ENCODE measurements at regions not wholly inside any gene's neighbourhood (a gene's known extent, or its start where the extent isn't known, plus 50 kb on each side); places are given as distances from the start of the nearest gene placed in this dataset.

DNA sequence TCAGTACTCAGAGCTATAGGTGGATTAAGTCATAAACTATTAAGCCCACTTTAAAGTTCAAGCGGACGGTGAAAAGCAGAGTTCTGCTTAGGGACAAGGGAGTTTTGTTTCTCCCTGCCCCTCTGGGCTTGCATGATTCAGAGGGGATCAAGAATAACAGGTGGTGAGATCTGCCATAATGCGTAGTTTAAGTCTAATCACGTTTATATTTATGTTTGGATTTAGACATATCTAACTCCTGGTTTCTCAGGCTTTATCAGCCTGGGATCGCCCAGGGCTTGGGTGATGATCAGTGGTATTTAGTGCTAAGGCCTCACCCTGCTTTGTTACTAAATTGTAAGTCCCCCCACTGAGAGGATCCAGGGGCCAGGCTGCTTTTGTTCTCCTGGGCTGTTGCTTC is 335.4 kb upstream of the NRP1 start:
- Histone ChIP-seq H3K9ac (replicated peaks in 1 of 4; ENCODE audit: extremely low read depth in 1 of 4, low read depth in 3 of 4, low read length in 3 of 4) (no peak overlapping the region), H4K5ac (ENCODE audit: insufficient read length, low read depth, low read length) (no peak overlapping the region), H2BK120ac (replicated peaks; ENCODE audit: low read depth, low read length) (no peak overlapping the region), H2BK12ac (ENCODE audit: low read depth, low read length) (no peak overlapping the region), H3K4me1 (replicated peaks in 1 of 4; ENCODE audit: control insufficient read depth in 3 of 4, insufficient read depth in 4 of 4, low read length in 3 of 4) (no peaks in the 10 kb centered on the region), H3K4ac (replicated peaks; ENCODE audit: insufficient read length, low read depth, low read length) (no peak overlapping the region), H3K4me3 (ENCODE audit: extremely low read depth in 1 of 4, insufficient read depth in 2 of 4, low read depth in 3 of 4, low read length in 4 of 4) (no peak overlapping the region), H4K8ac (ENCODE audit: extremely low read depth, insufficient read depth, low read length) (no peak overlapping the region), H3K23me2 (ENCODE audit: low read depth, low read length) (no peaks in the 10 kb centered on the region), H3K4me2 (ENCODE audit: insufficient read depth in 1 of 2, low read depth in 2 of 2, low read length in 2 of 2) (no peak overlapping the region), H3K27ac (ENCODE audit: low read depth, low read length) (no peak overlapping the region), H4K91ac (replicated peaks; ENCODE audit: insufficient read length, low read length) (no peak overlapping the region), H2AFZ (ENCODE audit: low read length) (no peak overlapping the region; the same call in 1 of the 2 replicates), H4K20me1 (replicated peaks in 1 of 2; ENCODE audit: control insufficient read depth in 1 of 2, insufficient read depth in 2 of 2, low read length in 2 of 2) (no peaks in the 10 kb centered on the region), H3K27me3 (replicated peaks in 1 of 4; ENCODE audit: control insufficient read depth in 3 of 4, extremely low read depth in 1 of 4, insufficient read depth in 3 of 4, low read length in 3 of 4) (no peaks in the 10 kb centered on the region), H2BK15ac (ENCODE audit: low read length) (no peak overlapping the region), H2BK5ac (ENCODE audit: low read depth, low read length) (no peak overlapping the region), H3K79me2 (ENCODE audit: control insufficient read depth in 1 of 2, insufficient read depth in 2 of 2, low read length in 2 of 2) (no peaks in the 10 kb centered on the region), H2BK20ac (ENCODE audit: low read length) (no peak overlapping the region), H3K56ac (replicated peaks; ENCODE audit: insufficient read length, low read depth, low read length) (no peak overlapping the region), H2AK5ac (ENCODE audit: low read depth, low read length) (no peak overlapping the region), H3K14ac (ENCODE audit: insufficient read length) (no peak overlapping the region), H3K79me1 (ENCODE audit: low read depth, low read length) (no peaks in the 10 kb centered on the region), H3K9me3 (ENCODE audit: insufficient read depth in 2 of 2, low read depth in 1 of 2, low read length in 1 of 2) (no peaks in the 10 kb centered on the region), H3K18ac (ENCODE audit: extremely low read depth, low read length) (no peak overlapping the region), H3K36me3 (ENCODE audit: control insufficient read depth in 2 of 4, insufficient read depth in 4 of 4, low read length in 3 of 4) (no peaks in the 10 kb centered on the region), H3K23ac (ENCODE audit: insufficient read length) (no peak overlapping the region)
- 90% methylated on average over 5 of the region's 5 CpGs; no CpG with 5 or more reads in 1 of the 2 experiments for WGBS, 2 experiments (ENCODE audit: extremely low coverage in 1 of 2, insufficient coverage in 1 of 2, insufficient read length in 1 of 2, insufficient replicate concordance in 2 of 2, low coverage in 1 of 2, low lambda C conversion rate in 2 of 2, missing lambda C conversion rate in 1 of 2)
- POLR2A ChIA-PET (ENCODE audit: partially characterized antibody): no interaction called here
- FAIRE-seq: no peak
- DNase-seq (ENCODE audit: low read depth in 1 of 2, low spot score in 2 of 2): no peak
- CTCF ChIA-PET (ENCODE audit: partially characterized antibody): no interaction called here
- TF ChIP-seq BRCA1 (IDR thresholded peaks at IDR 0.05; ENCODE audit: low read depth, low read length): no peak
- no peak for TF ChIP-seq POLR2A (IDR thresholded peaks at IDR 0.05; ENCODE audit: control extremely low read depth in 1 of 2, low read depth in 2 of 2, low read length in 2 of 2)
- TF ChIP-seq KDM1A (IDR thresholded peaks at IDR 0.05; ENCODE audit: borderline replicate concordance, low read length): no peak
- TF ChIP-seq SIX5 (IDR thresholded peaks at IDR 0.05; ENCODE audit: low read depth, low read length): no peak
- TF ChIP-seq CHD1 (IDR thresholded peaks at IDR 0.05; ENCODE audit: low read depth, low read length): no peak
- no peak for TF ChIP-seq SP1 (IDR thresholded peaks at IDR 0.05; ENCODE audit: low read depth, low read length)

Measured in H1 (cell line).